ENCODE measurements at regions not wholly inside any gene's neighbourhood (a gene's known extent, or its start where the extent isn't known, plus 50 kb on each side); places are given as distances from the start of the nearest gene placed in this dataset.

- DNase-seq: no peak
These were observed 1347.4 kb upstream of the PIK3C3 start for GRCh38 chr18:40607542-40608148.

- DNase-seq: no peak
These were observed 1348.0 kb upstream of the PIK3C3 start for GRCh38 chr18:40606996-40607395.

- DNase-seq: no peak
These were observed 1371.4 kb upstream of the PIK3C3 start for GRCh38 chr18:40583671-40584070.

GRCh38 chr18:40582105-40582504 is 1372.9 kb upstream of the PIK3C3 start:
- DNase-seq: no peak

- no peak for DNase-seq
These were observed 1377.1 kb upstream of the PIK3C3 start for GRCh38 chr18:40577981-40578365.

- DNase-seq: no peak
These were observed 1377.6 kb upstream of the PIK3C3 start for GRCh38 chr18:40577239-40577980.

- no peak for DNase-seq
These were observed 1378.4 kb upstream of the PIK3C3 start for GRCh38 chr18:40576507-40577115.

GRCh38 chr18:40570615-40571014 is 1384.4 kb upstream of the PIK3C3 start:
- DNase-seq: no peak

GRCh38 chr18:40569605-40570004 is 1385.4 kb upstream of the PIK3C3 start:
- no peak for DNase-seq

- DNase-seq: no peak
These were observed 1388.6 kb upstream of the PIK3C3 start for GRCh38 chr18:40566510-40566844.

GRCh38 chr18:40565805-40566509 is 1389.1 kb upstream of the PIK3C3 start:
- DNase-seq: no peak

GRCh38 chr18:40559556-40559955 is 1395.5 kb upstream of the PIK3C3 start:
- DNase-seq: no peak

- no peak for DNase-seq
These were observed 1396.2 kb upstream of the PIK3C3 start for GRCh38 chr18:40558706-40559392.

- DNase-seq: no peak
These were observed 1399.1 kb upstream of the PIK3C3 start for GRCh38 chr18:40555914-40556313.

- DNase-seq: no peak
These were observed 1402.0 kb upstream of the PIK3C3 start for GRCh38 chr18:40553029-40553428.

- DNase-seq: no peak
These were observed 1408.2 kb upstream of the PIK3C3 start for GRCh38 chr18:40546875-40547274.

- DNase-seq: no peak
These were observed 1420.3 kb upstream of the PIK3C3 start for GRCh38 chr18:40534723-40535122.

- DNase-seq: no peak
These were observed 1423.0 kb upstream of the PIK3C3 start for GRCh38 chr18:40532046-40532445.

- DNase-seq: no peak
These were observed 1424.0 kb upstream of the PIK3C3 start for GRCh38 chr18:40531051-40531450.

- no peak for DNase-seq
These were observed 1425.6 kb upstream of the PIK3C3 start for GRCh38 chr18:40529478-40529877.

GRCh38 chr18:40524881-40525280 is 1430.2 kb upstream of the PIK3C3 start:
- no peak for DNase-seq

GRCh38 chr18:40523287-40523686 is 1431.7 kb upstream of the PIK3C3 start:
- no peak for DNase-seq

- DNase-seq: no peak
These were observed 1454.0 kb upstream of the PIK3C3 start for GRCh38 chr18:40501026-40501425.
